ENCODE measurements at regions not wholly inside any gene's neighbourhood (a gene's known extent, or its start where the extent isn't known, plus 50 kb on each side); places are given as distances from the start of the nearest gene placed in this dataset.

GRCh38 chr10:100645091-100645490, 100.3 kb upstream of the PAX2 start:
- peaks cover 1 to 42% of the 10 kb centered on the region in 2 experiments; a peak in 4 of 5 replicates for H3K27me3 ChIP-seq (ENCODE audit: control insufficient read depth in 1 of 2, insufficient read depth in 2 of 2, low read length in 2 of 2)
- TF ChIP-seq ATF5 (CRISPR knock-in tag; IDR thresholded peaks at IDR 0.05; ENCODE audit: low read depth), result no peak
- no peak for TF ChIP-seq YEATS4 (CRISPR knock-in tag; IDR thresholded peaks at IDR 0.05; ENCODE audit: borderline replicate concordance)
- TF ChIP-seq ZKSCAN8 (CRISPR knock-in tag; IDR thresholded peaks at IDR 0.05; ENCODE audit: borderline replicate concordance), result no peak
- no peak for TF ChIP-seq ZNF75D (CRISPR knock-in tag; IDR thresholded peaks at IDR 0.05; ENCODE audit: borderline replicate concordance)
- TF ChIP-seq, protein P1, sequence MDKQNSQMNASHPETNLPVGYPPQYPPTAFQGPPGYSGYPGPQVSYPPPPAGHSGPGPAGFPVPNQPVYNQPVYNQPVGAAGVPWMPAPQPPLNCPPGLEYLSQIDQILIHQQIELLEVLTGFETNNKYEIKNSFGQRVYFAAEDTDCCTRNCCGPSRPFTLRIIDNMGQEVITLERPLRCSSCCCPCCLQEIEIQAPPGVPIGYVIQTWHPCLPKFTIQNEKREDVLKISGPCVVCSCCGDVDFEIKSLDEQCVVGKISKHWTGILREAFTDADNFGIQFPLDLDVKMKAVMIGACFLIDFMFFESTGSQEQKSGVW (CRISPR knock-in tag; IDR thresholded peaks at IDR 0.05; ENCODE audit: borderline replicate concordance), result no peak
- TF ChIP-seq RBAK (CRISPR knock-in tag; IDR thresholded peaks at IDR 0.05), result no peak
- no peak overlapping the region for H3K9ac ChIP-seq (ENCODE audit: insufficient read depth, low read depth, low read length)
- H3K79me2 ChIP-seq (ENCODE audit: insufficient read depth, low read length), result no peaks in the 10 kb centered on the region
- 11% methylated on average over 1 of the region's 5 CpGs for WGBS (ENCODE audit: low lambda C conversion rate)
- H2AFZ ChIP-seq (ENCODE audit: low read length), result no peak overlapping the region
- POLR2A ChIA-PET, result no interaction called here
- H3K4me2 ChIP-seq (ENCODE audit: low read depth, low read length), result no peak overlapping the region
- H3K9me3 ChIP-seq (ENCODE audit: low read length), result no peaks in the 10 kb centered on the region
- in situ Hi-C loops (cut with HindIII; ENCODE audit: extremely low pct_ligation_motif_present, low pct_unique_long_range_greater_than_20kb) (no loop called here), intact Hi-C loops (cut with micrococcal nuclease; ENCODE audit: unreplicated experiment) (no loop called here)
- H3K27ac ChIP-seq (ENCODE audit: extremely low read length, insufficient read depth, low read length), result no peak overlapping the region
- no TSS peak for BruUV-seq (replicated peaks)
- H3K36me3 ChIP-seq (replicated peaks in 1 of 2; ENCODE audit: control insufficient read depth in 1 of 2, insufficient read depth in 2 of 2, low read length in 2 of 2), result no peaks in the 10 kb centered on the region
- no peak; the same call in 2 of the 3 replicates for ATAC-seq
- FAIRE-seq, result no peak
- CTCF ChIA-PET (ENCODE audit: low intra/inter-chr PET ratio, low total read pairs), result no interaction called here
- no peaks in the 10 kb centered on the region for H4K20me1 ChIP-seq (ENCODE audit: insufficient read depth, low read length)
- no peak overlapping the region for H3K4me3 ChIP-seq (replicated peaks in 1 of 3; ENCODE audit: insufficient read depth in 1 of 3, low read depth in 2 of 3, low read length in 3 of 3)
- H3K4me1 ChIP-seq (ENCODE audit: insufficient read depth, low read length), result peaks cover 11% of the 10 kb centered on the region
- no peak for DNase-seq (ENCODE audit: low spot score)

All from HepG2 (cell line).